ENCODE measurements at regions not wholly inside any gene's neighbourhood (a gene's known extent, or its start where the extent isn't known, plus 50 kb on each side); places are given as distances from the start of the nearest gene placed in this dataset.

DNA sequence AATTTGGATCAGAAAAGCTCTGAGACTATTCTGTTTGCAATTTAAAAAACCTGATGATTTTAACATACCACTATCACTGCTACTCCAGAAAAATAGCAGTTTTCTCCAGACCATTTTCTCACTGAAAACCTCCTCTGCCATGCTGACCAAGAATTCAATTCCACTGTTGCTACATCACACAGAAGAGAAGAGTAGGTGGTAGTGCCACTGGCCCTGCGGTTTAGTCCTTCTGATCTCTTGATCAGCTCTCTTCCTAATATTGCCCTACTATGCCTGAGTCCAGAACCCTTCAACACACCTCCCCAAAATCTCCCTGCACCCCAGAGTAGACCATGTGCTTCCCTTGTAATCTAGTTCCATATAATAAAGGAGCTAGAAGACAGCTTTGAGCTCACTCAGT, 55.8 kb upstream of the HS3ST1 start (continued):
- TF ChIP-seq, protein P1, sequence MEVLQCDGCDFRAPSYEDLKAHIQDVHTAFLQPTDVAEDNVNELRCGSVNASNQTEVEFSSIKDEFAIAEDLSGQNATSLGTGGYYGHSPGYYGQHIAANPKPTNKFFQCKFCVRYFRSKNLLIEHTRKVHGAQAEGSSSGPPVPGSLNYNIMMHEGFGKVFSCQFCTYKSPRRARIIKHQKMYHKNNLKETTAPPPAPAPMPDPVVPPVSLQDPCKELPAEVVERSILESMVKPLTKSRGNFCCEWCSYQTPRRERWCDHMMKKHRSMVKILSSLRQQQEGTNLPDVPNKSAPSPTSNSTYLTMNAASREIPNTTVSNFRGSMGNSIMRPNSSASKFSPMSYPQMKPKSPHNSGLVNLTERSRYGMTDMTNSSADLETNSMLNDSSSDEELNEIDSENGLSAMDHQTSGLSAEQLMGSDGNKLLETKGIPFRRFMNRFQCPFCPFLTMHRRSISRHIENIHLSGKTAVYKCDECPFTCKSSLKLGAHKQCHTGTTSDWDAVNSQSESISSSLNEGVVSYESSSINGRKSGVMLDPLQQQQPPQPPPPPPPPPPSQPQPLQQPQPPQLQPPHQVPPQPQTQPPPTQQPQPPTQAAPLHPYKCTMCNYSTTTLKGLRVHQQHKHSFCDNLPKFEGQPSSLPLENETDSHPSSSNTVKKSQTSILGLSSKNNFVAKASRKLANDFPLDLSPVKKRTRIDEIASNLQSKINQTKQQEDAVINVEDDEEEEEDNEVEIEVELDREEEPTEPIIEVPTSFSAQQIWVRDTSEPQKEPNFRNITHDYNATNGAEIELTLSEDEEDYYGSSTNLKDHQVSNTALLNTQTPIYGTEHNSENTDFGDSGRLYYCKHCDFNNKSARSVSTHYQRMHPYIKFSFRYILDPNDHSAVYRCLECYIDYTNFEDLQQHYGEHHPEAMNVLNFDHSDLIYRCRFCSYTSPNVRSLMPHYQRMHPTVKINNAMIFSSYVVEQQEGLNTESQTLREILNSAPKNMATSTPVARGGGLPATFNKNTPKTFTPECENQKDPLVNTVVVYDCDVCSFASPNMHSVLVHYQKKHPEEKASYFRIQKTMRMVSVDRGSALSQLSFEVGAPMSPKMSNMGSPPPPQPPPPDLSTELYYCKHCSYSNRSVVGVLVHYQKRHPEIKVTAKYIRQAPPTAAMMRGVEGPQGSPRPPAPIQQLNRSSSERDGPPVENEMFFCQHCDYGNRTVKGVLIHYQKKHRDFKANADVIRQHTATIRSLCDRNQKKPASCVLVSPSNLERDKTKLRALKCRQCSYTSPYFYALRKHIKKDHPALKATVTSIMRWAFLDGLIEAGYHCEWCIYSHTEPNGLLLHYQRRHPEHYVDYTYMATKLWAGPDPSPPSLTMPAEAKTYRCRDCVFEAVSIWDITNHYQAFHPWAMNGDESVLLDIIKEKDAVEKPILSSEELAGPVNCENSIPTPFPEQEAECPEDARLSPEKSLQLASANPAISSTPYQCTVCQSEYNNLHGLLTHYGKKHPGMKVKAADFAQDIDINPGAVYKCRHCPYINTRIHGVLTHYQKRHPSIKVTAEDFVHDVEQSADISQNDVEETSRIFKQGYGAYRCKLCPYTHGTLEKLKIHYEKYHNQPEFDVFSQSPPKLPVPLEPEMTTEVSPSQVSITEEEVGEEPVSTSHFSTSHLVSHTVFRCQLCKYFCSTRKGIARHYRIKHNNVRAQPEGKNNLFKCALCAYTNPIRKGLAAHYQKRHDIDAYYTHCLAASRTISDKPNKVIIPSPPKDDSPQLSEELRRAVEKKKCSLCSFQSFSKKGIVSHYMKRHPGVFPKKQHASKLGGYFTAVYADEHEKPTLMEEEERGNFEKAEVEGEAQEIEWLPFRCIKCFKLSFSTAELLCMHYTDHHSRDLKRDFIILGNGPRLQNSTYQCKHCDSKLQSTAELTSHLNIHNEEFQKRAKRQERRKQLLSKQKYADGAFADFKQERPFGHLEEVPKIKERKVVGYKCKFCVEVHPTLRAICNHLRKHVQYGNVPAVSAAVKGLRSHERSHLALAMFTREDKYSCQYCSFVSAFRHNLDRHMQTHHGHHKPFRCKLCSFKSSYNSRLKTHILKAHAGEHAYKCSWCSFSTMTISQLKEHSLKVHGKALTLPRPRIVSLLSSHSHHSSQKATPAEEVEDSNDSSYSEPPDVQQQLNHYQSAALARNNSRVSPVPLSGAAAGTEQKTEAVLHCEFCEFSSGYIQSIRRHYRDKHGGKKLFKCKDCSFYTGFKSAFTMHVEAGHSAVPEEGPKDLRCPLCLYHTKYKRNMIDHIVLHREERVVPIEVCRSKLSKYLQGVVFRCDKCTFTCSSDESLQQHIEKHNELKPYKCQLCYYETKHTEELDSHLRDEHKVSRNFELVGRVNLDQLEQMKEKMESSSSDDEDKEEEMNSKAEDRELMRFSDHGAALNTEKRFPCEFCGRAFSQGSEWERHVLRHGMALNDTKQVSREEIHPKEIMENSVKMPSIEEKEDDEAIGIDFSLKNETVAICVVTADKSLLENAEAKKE (CRISPR knock-in tag; IDR thresholded peaks at IDR 0.05) = no peak
- TF ChIP-seq POLR2AphosphoS5 (IDR thresholded peaks at IDR 0.05; ENCODE audit: low read depth) (no peak), CREB1 (CRISPR knock-in tag; IDR thresholded peaks at IDR 0.05; ENCODE audit: low read depth) (no peak), JUNB (IDR thresholded peaks at IDR 0.05; ENCODE audit: unreplicated experiment) (no peak)

DNA sequence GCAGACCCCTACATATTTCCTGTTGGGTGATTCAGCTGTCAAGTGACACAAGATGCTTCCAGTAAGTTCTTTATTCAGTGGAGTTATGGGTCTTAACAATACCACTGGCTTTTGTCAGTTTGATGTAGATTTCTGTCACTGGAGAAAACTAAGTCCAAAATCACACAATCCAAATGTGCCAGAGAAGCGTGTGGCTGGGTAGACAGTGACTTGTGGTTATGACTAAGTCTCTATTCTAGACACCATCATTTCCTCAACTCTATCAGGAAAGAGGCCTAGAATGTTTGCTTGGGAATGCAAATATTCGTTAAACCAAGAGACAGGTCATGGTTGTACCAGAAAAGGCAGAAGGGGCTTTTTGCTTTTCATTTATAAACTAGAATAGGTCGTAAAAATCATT, 54.4 kb upstream of the HS3ST1 start:
- H3K4me1 ChIP-seq (ENCODE audit: insufficient read depth) = no peaks in the 10 kb centered on the region
- Mint-ChIP-seq H3K9me3 (no peaks in the 10 kb centered on the region), H3K27ac (no peak overlapping the region), H3K36me3 (ENCODE audit: low read depth) (no peaks in the 10 kb centered on the region; the same call in 2 of the 3 replicates), H3K4me3 (no peak overlapping the region), H3K27me3 (ENCODE audit: insufficient read depth, low read depth, poor library complexity) (peaks cover 1% of the 10 kb centered on the region), H3K4me1 (no peaks in the 10 kb centered on the region)
- H3F3A ChIP-seq (replicated peaks; ENCODE audit: low read depth) = no peaks in the 10 kb centered on the region
- ATAC-seq = no peak
- H3K4me3 ChIP-seq = no peak overlapping the region
- H3K36me3 ChIP-seq (ENCODE audit: insufficient read depth) = no peaks in the 10 kb centered on the region
- no peak for TF ChIP-seq POLR2AphosphoS5 (IDR thresholded peaks at IDR 0.05; ENCODE audit: low read depth)
- H3K79me2 ChIP-seq (replicated peaks; ENCODE audit: insufficient read depth) = no peaks in the 10 kb centered on the region
- DNase-seq (ENCODE audit: low spot score) = no peak
- H2AFZ ChIP-seq = no peak overlapping the region
- H4K20me1 ChIP-seq (replicated peaks; ENCODE audit: insufficient read depth) = no peaks in the 10 kb centered on the region
- 0 out of 2 replicates have a peak, but pooled peaks cover 3% of the 10 kb centered on the region for H3K9me2 ChIP-seq (ENCODE audit: insufficient read depth)
- H3K27ac ChIP-seq (ENCODE audit: low read depth) = no peak overlapping the region
- no peak overlapping the region for H3K4me2 ChIP-seq
- no peaks in the 10 kb centered on the region for H3K27me3 ChIP-seq (ENCODE audit: insufficient read depth)

DNA sequence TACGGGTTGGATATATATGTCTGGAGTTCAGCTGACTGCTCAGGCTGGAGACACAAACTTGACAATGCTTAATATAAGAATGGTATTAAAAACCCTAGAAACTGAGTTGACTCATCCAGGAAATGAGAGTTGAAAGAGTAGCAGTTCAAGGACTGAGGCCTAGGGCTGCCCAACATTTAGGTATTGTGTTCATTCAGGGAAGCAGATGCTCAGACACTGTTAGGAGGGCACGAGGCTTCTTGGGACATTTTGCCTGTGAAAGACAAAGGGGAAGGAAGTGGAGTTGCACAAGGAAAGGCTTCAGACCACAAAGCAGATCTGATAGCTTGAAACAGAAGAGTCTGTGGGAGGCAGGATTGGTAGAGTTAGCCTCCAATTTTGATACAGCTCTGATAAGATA, 52.0 kb upstream of the HS3ST1 start:
- Histone ChIP-seq H4K20me1 (replicated peaks; ENCODE audit: insufficient read depth) (no peaks in the 10 kb centered on the region), H3K4me1 (ENCODE audit: insufficient read depth) (no peaks in the 10 kb centered on the region), H3K36me3 (ENCODE audit: insufficient read depth) (no peaks in the 10 kb centered on the region), H3K27me3 (ENCODE audit: insufficient read depth) (no peaks in the 10 kb centered on the region), H3K4me2 (no peak overlapping the region), H3K79me2 (replicated peaks; ENCODE audit: insufficient read depth) (no peaks in the 10 kb centered on the region), H3K4me3 (no peak overlapping the region), H3K27ac (ENCODE audit: low read depth) (no peak overlapping the region), H3K9me2 (ENCODE audit: insufficient read depth) (0 out of 2 replicates have a peak, but pooled peaks cover 7% of the 10 kb centered on the region), H3F3A (replicated peaks; ENCODE audit: low read depth) (no peaks in the 10 kb centered on the region), H2AFZ (no peak overlapping the region)
- no peak for ATAC-seq
- no peaks in the 10 kb centered on the region for H3K9me3 Mint-ChIP-seq
- no peak for DNase-seq (ENCODE audit: low spot score)
- H3K4me1 Mint-ChIP-seq = no peaks in the 10 kb centered on the region
- H3K4me3 Mint-ChIP-seq = no peak overlapping the region
- no peak overlapping the region for H3K27ac Mint-ChIP-seq
- H3K36me3 Mint-ChIP-seq (ENCODE audit: low read depth) = no peaks in the 10 kb centered on the region; the same call in 2 of the 3 replicates
- peaks cover 1% of the 10 kb centered on the region for H3K27me3 Mint-ChIP-seq (ENCODE audit: insufficient read depth, low read depth, poor library complexity)
- TF ChIP-seq ZNF331 (CRISPR knock-in tag; IDR thresholded peaks at IDR 0.05; ENCODE audit: low read depth) (no peak), POLR2AphosphoS5 (IDR thresholded peaks at IDR 0.05; ENCODE audit: low read depth) (no peak)
- TF ChIP-seq, protein P1 (CRISPR knock-in tag; IDR thresholded peaks at IDR 0.05) = no peak
